Liver (tissue), 3 donors: ENCODE measurements at regions not wholly inside any gene's neighbourhood (a gene's known extent, or its start where the extent isn't known, plus 50 kb on each side); places are given as distances from the start of the nearest gene placed in this dataset.

ENCODE experiments used
- ATF3 ChIP-seq: IDR thresholded peaks from 2 replicates; pipeline ENCODE4 v1.6.1; 2016; ENCODE audit warnings: antibody characterized with exemption
- CTCF ChIP-seq: fragments of 150-350 bp; IDR thresholded peaks from 2 replicates; pipeline ENCODE4 v1.5.1; 2017; ENCODE audit warnings: improper control_type of control experiment, low read depth, low read length; ENCODE audit not compliant: missing input control
- EGR1 ChIP-seq, 2 donors: IDR thresholded peaks; 2 replicates each; pipeline ENCODE4 v1.6.1; 2016 to 2018; ENCODE audit warnings: antibody characterized with exemption in 2 of 2, low read depth in 2 of 2
- GABPA ChIP-seq, 2 donors: IDR thresholded peaks in 1 of 2; conservative IDR thresholded peaks in 1 of 2; 2 replicates each; pipeline ENCODE4 v1.6.1; 2016; ENCODE audit warnings: antibody characterized with exemption in 2 of 2, mild to moderate bottlenecking in 1 of 2, moderate library complexity in 1 of 2
- HNF4G ChIP-seq: IDR thresholded peaks from 2 replicates; pipeline ENCODE4 v1.6.1; 2016; ENCODE audit warnings: antibody characterized with exemption
- MAX ChIP-seq: IDR thresholded peaks from 2 replicates; pipeline ENCODE4 v1.6.1; 2016; ENCODE audit warnings: antibody characterized with exemption
- RAD21 ChIP-seq, 2 donors: IDR thresholded peaks; 2 replicates each; pipeline ENCODE4 v1.6.1; 2016; ENCODE audit warnings: antibody characterized with exemption in 2 of 2, mild to moderate bottlenecking in 2 of 2
- REST ChIP-seq: IDR thresholded peaks from 2 replicates; pipeline ENCODE4 v1.6.1; 2016; ENCODE audit warnings: antibody characterized with exemption, mild to moderate bottlenecking
- RXRA ChIP-seq, 2 donors: IDR thresholded peaks; 2 replicates each; pipeline ENCODE4 v1.6.1; 2017 to 2018; ENCODE audit warnings: antibody characterized with exemption in 2 of 2, mild to moderate bottlenecking in 1 of 2
- SP1 ChIP-seq: IDR thresholded peaks from 2 replicates; pipeline ENCODE4 v1.6.1; 2018; ENCODE audit warnings: antibody characterized with exemption, mild to moderate bottlenecking
- TAF1 ChIP-seq: conservative IDR thresholded peaks from 2 replicates; pipeline ENCODE4 v1.6.1; 2016; ENCODE audit warnings: antibody characterized with exemption, mild to moderate bottlenecking
- YY1 ChIP-seq: IDR thresholded peaks from 2 replicates; pipeline ENCODE4 v1.6.1; 2016; ENCODE audit warnings: antibody characterized with exemption, mild to moderate bottlenecking
- donor health status: healthy.
- donor health status: healthy.

GRCh38 chr20:8082025-8082424 is 50.0 kb upstream of the PLCB1 start:
- no peak for TF ChIP-seq REST
- TF ChIP-seq CTCF, result no peak
- no peak for TF ChIP-seq EGR1 (IDR thresholded peaks at IDR 0.05; ENCODE audit: low read depth in 2 of 2)
- no peak for TF ChIP-seq SP1
- no peak for TF ChIP-seq YY1
- TF ChIP-seq ATF3, result no peak
- TF ChIP-seq MAX, result no peak
- no peak for TF ChIP-seq GABPA (IDR thresholded peaks at IDR 0.05 in 1 of 2, conservative IDR thresholded peaks at IDR 0.05 in 1 of 2)
- TF ChIP-seq RAD21 (IDR thresholded peaks at IDR 0.05), result no peak
- TF ChIP-seq RXRA (IDR thresholded peaks at IDR 0.05), result no peak
- no peak for TF ChIP-seq HNF4G
- TF ChIP-seq TAF1, result no peak
